ENCODE measurements at regions not wholly inside any gene's neighbourhood (a gene's known extent, or its start where the extent isn't known, plus 50 kb on each side); places are given as distances from the start of the nearest gene placed in this dataset.
A peak's percentile ranks its signal among the peaks of the same experiment; 100 is the strongest.
"Not testable (repeated sequence)": the region's sequence is repeated elsewhere in the genome, so short reads cannot be mapped to it uniquely, and the experiment has no call there.

DNA sequence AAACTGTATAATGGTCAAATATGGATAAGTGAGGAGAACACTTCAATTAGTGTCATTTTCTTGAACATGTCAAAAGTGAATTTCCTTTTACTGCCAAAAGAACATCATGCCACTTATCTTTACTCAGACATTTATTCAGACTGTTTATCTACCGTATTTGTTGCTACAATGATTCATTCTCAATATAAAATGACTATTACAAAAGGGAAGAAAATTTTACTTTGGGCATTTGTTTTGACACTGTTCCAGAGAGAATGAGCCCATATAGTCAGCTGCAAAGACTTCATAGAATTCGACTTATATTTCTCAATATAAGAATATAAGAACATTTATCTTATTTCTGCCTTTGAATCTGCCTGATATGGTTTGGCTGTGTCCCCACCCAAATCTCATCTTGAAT is 1699.1 kb downstream of the BRINP3 start:
- ATAC-seq, result no peak
- no peak for TF ChIP-seq TOX (CRISPR knock-in tag; IDR thresholded peaks at IDR 0.05; ENCODE audit: borderline replicate concordance)
- no peak for TF ChIP-seq TCF4 (CRISPR knock-in tag; IDR thresholded peaks at IDR 0.05; ENCODE audit: borderline replicate concordance)
- TF ChIP-seq ISL1 (CRISPR knock-in tag; IDR thresholded peaks at IDR 0.05), result no peak
- TF ChIP-seq, protein P1, sequence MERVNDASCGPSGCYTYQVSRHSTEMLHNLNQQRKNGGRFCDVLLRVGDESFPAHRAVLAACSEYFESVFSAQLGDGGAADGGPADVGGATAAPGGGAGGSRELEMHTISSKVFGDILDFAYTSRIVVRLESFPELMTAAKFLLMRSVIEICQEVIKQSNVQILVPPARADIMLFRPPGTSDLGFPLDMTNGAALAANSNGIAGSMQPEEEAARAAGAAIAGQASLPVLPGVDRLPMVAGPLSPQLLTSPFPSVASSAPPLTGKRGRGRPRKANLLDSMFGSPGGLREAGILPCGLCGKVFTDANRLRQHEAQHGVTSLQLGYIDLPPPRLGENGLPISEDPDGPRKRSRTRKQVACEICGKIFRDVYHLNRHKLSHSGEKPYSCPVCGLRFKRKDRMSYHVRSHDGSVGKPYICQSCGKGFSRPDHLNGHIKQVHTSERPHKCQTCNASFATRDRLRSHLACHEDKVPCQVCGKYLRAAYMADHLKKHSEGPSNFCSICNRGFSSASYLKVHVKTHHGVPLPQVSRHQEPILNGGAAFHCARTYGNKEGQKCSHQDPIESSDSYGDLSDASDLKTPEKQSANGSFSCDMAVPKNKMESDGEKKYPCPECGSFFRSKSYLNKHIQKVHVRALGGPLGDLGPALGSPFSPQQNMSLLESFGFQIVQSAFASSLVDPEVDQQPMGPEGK (CRISPR knock-in tag; IDR thresholded peaks at IDR 0.05; ENCODE audit: borderline replicate concordance), result no peak
- no peak for TF ChIP-seq ZNF70 (CRISPR knock-in tag; IDR thresholded peaks at IDR 0.05)
- no peak for TF ChIP-seq ZFP3 (CRISPR knock-in tag; IDR thresholded peaks at IDR 0.05)
- TF ChIP-seq ESRRG (CRISPR knock-in tag; IDR thresholded peaks at IDR 0.05), result no peak
- no peak for TF ChIP-seq ZC3H10 (CRISPR knock-in tag; IDR thresholded peaks at IDR 0.05)
- TF ChIP-seq, protein P2, sequence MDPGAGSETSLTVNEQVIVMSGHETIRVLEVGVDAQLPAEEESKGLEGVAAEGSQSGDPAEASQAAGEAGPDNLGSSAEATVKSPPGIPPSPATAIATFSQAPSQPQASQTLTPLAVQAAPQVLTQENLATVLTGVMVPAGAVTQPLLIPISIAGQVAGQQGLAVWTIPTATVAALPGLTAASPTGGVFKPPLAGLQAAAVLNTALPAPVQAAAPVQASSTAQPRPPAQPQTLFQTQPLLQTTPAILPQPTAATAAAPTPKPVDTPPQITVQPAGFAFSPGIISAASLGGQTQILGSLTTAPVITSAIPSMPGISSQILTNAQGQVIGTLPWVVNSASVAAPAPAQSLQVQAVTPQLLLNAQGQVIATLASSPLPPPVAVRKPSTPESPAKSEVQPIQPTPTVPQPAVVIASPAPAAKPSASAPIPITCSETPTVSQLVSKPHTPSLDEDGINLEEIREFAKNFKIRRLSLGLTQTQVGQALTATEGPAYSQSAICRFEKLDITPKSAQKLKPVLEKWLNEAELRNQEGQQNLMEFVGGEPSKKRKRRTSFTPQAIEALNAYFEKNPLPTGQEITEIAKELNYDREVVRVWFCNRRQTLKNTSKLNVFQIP (CRISPR knock-in tag; IDR thresholded peaks at IDR 0.05; ENCODE audit: borderline replicate concordance, low read depth), result no peak
- TF ChIP-seq ZFP30 (CRISPR knock-in tag; IDR thresholded peaks at IDR 0.05), result no peak
- TF ChIP-seq ARNTL (CRISPR knock-in tag; IDR thresholded peaks at IDR 0.05; ENCODE audit: borderline replicate concordance, low read depth), result no peak
- no peak for TF ChIP-seq ZNF565 (CRISPR knock-in tag; conservative IDR thresholded peaks at IDR 0.05; ENCODE audit: low read depth)
- no peak for TF ChIP-seq OSR1 (CRISPR knock-in tag; IDR thresholded peaks at IDR 0.05)

GRCh38 chr1:188782220-188782841 is 1695.3 kb downstream of the BRINP3 start:
- ATAC-seq, result peak; percentile 96

DNA sequence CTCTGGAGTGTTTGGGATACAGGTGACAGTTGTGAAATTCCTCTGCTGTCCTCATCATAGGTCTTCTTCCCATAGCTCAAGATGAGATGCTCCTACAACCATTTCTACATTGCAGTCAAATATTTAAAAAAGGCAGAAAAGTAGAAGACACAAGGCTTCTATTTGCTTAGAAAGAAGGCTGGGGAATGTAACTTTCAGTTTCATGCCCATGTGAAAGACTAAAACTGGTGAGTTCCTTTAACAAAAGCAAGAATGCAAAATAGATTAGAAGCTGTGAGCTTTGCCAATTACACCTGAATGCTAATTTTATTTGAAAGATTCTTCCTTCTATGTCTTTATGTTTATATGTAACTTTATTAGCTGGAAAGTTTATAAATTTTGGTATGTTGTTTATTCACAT is 1682.7 kb downstream of the BRINP3 start:
- no peak for ATAC-seq
- TF ChIP-seq, protein P2 (CRISPR knock-in tag; IDR thresholded peaks at IDR 0.05; ENCODE audit: borderline replicate concordance, low read depth), result no peak
- no peak for TF ChIP-seq TCF4 (CRISPR knock-in tag; IDR thresholded peaks at IDR 0.05; ENCODE audit: borderline replicate concordance)
- TF ChIP-seq BACH2 (CRISPR knock-in tag; IDR thresholded peaks at IDR 0.05; ENCODE audit: borderline replicate concordance), result no peak
- no peak for TF ChIP-seq ZC3H10 (CRISPR knock-in tag; IDR thresholded peaks at IDR 0.05)
- TF ChIP-seq, protein P3, sequence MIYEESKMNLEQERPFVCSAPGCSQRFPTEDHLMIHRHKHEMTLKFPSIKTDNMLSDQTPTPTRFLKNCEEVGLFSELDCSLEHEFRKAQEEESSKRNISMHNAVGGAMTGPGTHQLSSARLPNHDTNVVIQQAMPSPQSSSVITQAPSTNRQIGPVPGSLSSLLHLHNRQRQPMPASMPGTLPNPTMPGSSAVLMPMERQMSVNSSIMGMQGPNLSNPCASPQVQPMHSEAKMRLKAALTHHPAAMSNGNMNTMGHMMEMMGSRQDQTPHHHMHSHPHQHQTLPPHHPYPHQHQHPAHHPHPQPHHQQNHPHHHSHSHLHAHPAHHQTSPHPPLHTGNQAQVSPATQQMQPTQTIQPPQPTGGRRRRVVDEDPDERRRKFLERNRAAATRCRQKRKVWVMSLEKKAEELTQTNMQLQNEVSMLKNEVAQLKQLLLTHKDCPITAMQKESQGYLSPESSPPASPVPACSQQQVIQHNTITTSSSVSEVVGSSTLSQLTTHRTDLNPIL (CRISPR knock-in tag; IDR thresholded peaks at IDR 0.05; ENCODE audit: low read depth), result no peak
- TF ChIP-seq ZNF70 (CRISPR knock-in tag; IDR thresholded peaks at IDR 0.05), result no peak
- no peak for TF ChIP-seq ZFP3 (CRISPR knock-in tag; IDR thresholded peaks at IDR 0.05)

More at GRCh38 chr1:188782220-188782841, 1695.3 kb downstream of the BRINP3 start:
- TF ChIP-seq, protein P3 (CRISPR knock-in tag; IDR thresholded peaks at IDR 0.05; ENCODE audit: low read depth), result no peak
- no peak for TF ChIP-seq GLIS3 (CRISPR knock-in tag; IDR thresholded peaks at IDR 0.05)
- no peak for TF ChIP-seq RARB (CRISPR knock-in tag; IDR thresholded peaks at IDR 0.05)
- TF ChIP-seq ARNTL (CRISPR knock-in tag; IDR thresholded peaks at IDR 0.05; ENCODE audit: borderline replicate concordance, low read depth), result no peak
- TF ChIP-seq, protein P2 (CRISPR knock-in tag; IDR thresholded peaks at IDR 0.05; ENCODE audit: borderline replicate concordance, low read depth), result 0 out of 2 replicates have a peak, but pooled peaks have one; percentile 40
- no peak for TF ChIP-seq ZC3H10 (CRISPR knock-in tag; IDR thresholded peaks at IDR 0.05)

DNA sequence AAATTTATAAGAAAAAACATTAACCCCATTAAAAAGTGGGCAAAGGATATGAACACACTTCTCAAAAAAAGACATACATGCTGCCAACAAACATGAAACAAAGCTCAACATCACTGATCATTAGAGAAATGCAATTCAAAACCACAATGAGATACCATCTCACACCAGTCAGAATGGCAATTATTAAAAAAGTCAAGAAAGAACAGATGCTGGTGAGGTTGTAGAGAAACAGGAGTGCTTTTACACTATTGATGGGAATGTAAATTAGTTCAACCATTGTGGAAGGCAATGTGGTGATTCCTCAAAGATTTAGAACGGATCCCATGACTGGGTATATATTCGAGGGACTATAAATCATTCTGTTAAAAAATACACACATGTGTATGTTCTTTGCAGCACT is 1665.5 kb downstream of the BRINP3 start:
- not testable (repeated sequence) for ATAC-seq

DNA sequence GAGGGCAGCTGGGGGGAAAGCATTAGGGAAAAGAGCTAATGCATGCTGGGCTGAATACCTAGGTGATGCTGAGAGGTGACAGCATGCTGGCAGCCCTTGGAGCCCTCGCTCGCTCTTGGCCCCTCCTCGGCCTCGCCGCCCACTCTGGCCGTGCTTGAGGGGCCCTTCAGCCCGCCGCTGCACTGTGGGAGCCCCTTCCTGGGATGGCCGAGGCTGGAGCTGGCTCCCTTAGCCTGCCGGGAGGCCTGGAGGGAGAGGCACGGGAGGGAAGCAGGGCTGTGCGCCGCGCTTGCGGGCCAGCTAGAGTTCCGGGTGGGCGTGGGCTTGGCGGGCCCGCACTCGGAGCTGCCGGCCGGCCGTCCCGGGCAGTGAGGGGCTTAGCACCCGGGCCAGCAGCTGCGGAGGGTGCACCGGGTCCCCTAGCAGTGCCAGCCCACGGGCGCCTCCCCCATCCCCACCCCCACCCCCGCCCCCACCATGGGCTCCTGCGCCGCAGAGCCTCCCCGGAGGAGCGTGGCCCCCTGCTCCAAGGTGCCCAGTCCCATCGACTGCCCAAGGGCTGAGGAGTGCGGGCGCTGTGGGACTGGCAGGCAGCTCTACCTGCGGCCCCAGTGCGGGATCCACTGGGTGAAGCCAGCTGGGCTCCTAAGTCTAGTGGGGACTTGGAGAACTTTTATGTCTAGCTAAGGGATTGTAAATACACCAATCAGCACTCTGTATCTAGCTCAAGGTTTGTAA is 1664.7 kb downstream of the BRINP3 start:
- ATAC-seq, result not testable (repeated sequence)

Measured in SK-N-SH treated with all-trans-retinoic acid at 6 μM for 48 hours (cell line).